HG03460 (cell line): ENCODE measurements at regions not wholly inside any gene's neighbourhood (a gene's known extent, or its start where the extent isn't known, plus 50 kb on each side); places are given as distances from the start of the nearest gene placed in this dataset.

ENCODE experiments used
- ATAC-seq: cut with Tn5 transposase; IDR thresholded peaks from one replicate; pipeline ENCODE4 v1.9.1; 2021; ENCODE audit not compliant: unreplicated experiment

DNA sequence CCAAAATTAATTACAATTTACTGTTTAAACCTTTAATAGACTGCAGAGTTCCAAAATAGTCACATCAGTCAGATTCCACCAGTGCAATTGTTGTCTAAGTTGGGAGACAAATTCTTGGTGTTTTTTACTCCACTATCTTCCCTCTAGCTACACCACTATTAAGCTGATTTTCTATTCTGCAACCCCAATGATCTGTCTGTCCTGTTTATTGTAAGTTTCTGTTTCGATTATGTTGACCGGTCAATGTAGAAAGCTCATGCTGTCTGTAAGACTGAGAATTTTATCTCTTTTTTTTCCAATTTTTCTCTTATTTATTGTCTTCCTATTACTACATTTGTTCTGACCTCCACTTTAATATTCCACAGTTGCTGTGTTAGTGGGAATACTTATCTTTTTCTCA is 557.5 kb downstream of the SH2D4B start:
- ATAC-seq = no peak

DNA sequence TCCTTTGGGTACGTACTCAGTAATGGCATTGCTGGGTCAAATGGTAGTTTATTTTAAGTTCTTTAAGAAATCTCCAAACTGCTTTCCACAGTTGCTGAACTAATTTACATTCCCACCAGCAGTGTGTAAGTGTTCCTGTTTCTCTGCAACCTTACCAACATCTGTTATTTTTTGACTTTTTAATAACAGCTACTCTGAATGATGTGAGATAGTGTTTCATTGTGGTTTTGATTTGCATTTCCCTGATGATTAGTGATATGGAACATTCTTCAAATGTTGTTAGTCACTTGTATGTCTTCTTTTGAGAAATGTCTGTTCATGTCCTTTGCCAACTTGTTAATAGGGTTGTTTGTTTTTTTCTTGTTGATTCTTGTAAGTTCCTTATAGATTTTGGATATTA is 558.9 kb downstream of the SH2D4B start:
- no peak for ATAC-seq

DNA sequence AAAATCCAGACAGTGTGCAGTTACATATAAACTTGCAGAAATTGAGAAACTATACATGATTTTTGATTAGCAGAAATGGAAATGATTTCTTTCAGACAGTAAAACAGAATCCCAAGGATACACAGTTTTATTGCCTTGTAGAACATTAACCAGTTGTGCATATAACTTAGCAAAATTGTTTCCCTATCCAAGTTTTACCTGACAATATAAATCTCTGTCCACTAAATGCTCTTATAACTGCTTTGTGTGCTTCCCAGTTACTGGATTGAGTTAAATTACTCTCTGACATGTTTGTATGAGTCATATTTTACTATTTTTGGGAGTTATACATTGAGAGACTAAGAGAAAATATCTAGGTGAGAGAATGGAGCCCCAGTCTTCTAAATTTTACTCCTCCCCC is 563.4 kb downstream of the SH2D4B start:
- no peak for ATAC-seq

DNA sequence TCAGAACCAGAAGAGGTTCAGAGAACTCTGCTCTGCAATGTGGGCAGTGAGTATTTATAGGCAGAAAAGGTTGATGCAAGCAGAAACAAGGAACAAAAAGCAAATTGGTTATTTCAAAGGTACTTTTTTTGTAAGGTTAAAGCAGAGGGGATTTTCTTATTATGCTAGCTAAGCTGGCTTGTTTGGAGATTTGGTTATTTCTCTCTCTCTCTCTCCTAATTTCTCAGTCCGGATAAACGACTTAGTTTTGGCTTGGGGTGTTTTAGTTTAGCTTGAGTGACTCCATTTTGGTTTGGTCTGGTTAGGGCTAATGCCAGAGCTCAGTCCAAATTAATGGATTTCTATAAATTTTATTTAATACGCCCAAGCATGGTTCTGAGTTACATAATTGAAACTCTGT is 566.8 kb downstream of the SH2D4B start:
- ATAC-seq = no peak

DNA sequence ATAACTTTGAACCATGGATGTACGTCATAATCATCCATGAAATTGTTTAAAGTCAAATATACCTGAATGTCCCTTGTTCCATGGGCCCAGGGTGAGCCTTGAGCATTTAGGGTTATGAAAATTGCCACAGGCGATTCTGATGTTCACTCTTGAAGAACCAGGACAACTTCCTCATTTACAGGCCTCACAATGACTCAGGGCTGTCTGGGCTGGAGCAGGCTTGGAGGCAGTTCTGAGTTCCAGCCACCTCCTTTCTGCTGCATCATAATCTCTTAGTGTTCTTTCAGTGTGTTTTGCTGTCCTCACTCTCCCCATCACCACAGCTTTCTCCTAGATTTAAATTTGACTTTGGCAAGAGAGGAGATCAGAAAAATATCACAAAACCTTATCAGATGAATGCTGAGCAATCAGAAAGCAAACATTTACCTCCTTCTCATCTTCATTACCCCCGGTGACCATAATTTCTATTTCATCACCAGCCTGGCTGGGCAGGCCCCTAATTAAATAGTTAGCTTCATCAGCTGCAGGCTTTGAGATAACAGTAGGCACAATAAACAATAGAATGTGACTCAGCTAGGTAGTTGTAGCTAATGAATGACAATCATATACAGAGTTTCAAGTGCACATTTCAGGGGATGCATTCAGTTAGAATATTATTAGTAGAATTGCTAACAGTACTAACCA is 571.0 kb downstream of the SH2D4B start:
- peak; percentile 80 for ATAC-seq

DNA sequence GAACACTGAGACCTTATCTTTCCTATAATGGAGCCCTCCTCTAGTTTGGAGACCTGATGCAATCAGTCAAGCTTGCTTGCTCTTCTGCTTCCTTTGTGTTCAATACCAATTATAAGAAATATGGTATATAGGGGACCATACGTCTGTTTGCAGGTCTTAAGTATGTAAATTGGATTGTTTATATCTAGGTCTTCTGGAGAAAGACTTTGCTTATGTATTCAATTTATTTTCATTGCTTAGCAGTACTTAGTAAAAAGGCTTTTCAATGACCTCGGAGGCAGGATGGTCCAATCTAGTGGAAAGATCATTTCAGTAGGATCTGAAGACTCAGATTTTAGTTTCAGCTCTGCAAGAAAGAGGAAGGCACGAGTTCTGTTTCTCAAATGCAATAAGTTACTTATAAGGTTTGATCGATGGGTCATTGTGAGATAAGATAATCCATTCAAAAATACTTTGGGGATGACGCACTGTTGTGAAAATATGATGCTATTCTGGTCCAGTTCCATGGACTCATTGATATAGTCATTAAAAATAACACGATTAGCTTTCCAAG is 571.6 kb downstream of the SH2D4B start:
- ATAC-seq = no peak

DNA sequence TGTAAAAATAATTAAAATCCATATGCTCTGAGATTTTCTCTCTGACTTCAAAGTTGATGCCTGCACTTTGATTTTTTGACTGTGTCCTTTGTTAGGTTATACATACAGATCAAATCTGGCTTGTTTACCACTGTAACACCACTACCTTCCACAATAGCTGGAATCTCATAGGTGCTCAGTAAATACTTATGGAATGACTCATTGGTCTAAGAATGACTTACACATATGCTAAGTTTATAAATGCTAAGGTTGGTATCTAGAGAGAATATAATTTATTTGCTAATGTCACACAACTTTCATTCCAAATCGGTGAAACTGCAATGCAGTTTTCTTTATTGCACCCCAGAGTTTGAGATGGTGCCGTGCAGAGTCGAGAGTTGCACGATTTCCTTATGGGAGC is 578.5 kb downstream of the SH2D4B start:
- ATAC-seq = no peak

DNA sequence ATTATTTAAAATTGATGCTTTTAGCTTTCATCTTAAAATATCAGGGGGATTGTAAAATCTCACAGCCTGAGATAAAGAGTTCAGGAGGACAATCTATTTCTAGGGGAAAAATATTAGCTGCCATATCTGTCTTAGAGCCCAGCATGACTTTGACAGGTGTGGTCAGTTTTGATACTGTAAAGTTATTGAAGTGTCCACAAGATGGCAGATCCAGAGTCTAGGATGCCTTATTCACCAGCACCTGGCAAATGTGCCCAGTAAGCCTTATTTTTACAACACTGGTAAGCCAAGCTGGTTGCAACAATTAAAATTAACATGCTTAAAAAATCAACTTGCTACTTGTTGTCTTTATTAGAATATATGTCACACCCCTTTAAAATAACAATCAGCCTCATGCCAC is 579.3 kb downstream of the SH2D4B start:
- ATAC-seq = no peak

DNA sequence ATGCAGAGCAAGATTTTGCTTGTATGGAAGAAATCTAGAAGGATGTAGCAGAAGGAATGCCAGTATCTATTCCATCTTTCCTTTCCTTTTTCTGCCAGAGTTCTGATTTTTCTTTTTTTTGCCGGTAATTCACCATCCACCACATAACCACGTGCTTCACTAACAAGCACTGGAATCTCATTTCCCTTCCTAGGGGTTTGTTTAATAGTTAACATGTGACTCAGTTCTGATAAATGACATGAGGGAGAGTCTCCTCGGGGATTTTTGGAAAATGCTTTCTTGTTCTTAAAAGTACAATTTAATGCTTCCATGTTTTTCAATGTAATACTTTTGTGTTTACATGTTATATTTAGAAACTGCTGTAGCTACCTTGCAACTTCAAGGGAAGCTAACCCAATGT is 590.2 kb downstream of the SH2D4B start:
- no peak for ATAC-seq

DNA sequence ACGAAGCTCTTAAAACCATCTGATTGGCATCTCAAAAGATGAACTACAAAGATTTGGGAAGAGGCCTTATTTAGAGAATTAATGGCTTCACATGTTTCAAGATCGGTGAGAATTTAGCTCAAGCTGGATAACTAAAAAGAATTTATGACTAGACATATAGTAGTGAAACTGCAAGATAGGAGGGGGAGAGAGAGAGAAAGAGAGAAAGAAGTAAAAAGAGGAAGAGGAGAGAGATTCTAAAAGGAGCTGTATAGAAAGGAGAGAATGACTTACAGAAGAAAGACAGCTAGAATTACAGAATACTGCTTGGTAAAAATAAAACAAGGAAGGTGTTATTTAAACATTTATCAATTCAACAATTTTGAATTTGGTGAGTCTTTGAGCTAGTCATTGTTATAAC is 592.3 kb downstream of the SH2D4B start:
- ATAC-seq = no peak

DNA sequence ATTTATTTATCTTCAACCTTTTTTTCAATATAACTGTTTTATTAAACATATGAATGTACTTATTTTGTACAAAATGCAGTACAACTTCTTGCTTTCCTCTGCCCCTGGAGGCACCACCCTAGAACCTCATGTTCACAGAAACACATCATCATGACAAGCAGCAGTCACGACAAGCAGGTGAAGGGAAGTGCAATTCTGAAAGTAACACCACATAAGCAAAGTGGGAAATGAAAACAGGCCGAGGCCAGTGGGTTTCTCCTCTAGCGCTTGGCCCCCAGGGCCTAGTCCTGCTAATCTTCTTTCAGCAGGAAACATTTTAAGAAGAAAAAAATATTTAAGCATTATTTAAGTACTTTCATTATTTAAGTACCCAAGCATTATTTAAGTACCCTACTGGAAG is 598.1 kb downstream of the SH2D4B start:
- ATAC-seq = peak; percentile 82

DNA sequence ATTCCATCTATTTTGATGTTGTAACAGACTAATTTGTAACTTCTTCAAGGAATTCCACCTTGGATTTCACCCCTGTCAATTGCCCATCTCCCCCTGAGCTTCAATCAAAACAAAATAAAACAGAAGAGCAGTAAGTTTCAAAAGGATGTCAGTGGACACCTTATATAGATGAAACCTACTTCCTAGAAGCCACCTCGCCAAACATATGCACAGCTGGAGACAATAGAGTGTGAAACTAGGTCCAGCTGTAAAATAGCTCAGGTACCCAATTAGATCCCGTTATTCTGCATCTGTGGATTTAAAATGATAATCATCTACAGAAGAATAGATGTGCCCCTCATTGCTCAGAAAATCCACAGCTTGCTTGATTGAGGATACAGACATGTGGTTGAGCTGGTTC is 598.6 kb downstream of the SH2D4B start:
- ATAC-seq = peak; percentile 31

DNA sequence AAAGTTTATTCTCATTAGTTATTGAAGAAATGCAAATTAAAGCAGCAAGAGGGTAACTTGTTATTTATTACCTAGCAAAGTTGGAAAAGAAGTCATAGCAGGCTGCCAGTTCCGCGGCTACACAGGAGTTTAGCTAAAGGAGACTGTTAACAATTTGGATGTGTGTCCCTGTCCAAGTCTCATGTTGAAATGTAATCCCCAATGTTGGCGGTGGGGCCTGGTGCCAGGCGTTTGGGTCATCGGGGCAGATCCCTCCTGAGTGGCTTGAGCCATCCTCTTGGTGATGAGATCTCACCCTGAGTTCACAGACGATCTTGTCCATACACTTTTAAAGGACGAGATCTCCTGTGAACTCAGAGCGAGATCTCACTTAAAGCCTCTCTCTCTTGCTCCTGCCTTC is 608.3 kb downstream of the SH2D4B start:
- no peak for ATAC-seq

DNA sequence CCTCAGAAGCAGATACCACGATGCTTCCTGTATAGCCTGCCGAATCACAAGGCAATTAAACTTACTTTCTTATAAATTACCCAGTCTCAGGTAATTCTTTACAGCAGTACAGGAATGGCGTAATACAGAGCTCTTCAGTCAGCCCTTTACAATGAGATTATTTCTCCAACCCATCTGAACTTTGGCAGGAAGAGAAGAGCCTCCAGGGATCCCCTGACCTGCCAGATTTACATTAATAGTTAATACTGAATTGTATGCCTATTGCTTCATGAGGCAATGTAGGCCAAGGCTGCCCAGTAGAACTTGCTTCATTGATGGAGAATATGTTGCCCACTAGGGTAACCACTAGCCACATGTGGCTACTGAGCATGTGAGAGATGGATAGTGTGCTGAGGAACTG is 608.7 kb downstream of the SH2D4B start:
- ATAC-seq = no peak

DNA sequence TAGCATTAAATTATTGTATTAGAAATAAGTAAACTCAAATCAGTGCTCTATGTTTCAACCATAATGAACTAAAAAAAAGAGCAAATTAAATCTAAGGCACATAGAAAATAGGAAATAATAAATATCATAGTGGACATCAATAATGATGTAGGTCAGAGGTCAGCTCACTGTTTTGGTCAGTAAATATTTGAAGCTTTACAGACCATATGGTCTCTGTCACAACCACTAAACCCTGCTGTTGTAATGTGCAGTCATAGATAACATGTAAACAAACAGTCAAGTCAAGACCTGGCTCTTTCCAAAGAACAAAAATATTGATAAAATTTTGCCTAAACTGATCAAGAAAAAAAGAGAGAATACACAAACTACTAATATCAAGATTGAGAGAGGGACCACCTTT is 615.0 kb downstream of the SH2D4B start:
- ATAC-seq = no peak

DNA sequence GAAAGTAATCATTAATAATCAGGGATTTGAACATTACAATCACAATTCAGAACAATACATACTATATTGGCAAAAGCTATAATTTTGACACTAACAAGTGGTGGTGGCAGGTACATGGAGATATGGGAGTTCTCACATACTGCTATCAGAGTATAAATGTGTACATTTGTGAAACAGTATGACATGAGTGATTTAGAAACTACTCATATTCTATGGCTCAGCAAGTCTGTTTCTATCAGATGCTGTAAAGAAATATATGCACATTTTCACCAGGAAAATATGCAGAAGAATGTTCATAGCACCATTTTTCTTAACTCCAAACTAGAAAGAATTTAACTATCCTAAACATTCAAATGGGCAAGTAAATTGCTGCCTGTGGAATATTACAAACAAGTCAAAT is 620.0 kb downstream of the SH2D4B start:
- no peak for ATAC-seq

DNA sequence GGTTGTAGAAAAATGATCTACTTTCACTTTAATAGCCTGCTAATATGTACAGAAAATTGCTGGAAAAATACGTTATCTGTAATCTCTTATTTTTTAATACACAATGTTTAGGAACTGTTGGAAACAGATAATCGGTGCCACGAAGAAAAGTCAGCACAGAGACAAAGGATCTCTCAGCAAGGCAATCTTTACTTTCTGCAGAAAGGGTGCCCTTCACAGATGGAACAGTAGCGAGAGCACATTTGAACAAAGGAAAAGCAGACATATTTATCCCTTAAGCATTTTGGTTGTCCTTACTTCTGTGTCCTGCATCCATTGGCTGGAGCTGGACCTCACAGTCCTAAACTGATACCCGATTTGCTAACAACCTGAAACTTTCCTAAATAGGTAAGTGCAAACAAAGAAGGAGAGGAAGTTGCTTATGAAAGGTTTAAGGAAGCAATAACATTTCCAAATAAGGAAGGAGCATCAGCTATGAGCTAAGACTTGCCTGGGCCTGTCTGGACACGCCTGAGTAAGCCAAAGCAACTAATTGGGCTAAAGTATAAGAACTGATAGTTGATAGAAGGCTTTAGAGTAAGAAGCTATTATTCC is 640.0 kb downstream of the SH2D4B start:
- no peak for ATAC-seq

DNA sequence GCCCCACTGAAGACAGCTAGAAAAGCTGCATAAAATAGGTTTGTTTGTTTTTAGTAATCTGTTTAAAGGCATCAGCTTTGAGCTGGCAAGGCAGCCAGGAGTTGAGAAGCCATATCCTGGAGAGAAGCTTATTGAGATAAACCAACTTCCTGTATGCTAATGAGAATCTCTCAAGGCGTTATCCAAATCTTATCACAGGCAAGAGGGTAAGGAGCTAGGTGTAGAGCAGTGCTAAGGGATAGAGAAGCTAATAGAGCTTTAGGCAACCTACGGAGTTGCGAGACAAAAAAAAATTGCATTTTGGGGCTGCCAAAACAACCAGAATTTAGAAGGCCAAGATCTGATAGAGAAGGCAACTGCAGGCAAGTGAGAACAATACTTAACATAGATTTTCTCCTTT is 641.6 kb downstream of the SH2D4B start:
- ATAC-seq = no peak

DNA sequence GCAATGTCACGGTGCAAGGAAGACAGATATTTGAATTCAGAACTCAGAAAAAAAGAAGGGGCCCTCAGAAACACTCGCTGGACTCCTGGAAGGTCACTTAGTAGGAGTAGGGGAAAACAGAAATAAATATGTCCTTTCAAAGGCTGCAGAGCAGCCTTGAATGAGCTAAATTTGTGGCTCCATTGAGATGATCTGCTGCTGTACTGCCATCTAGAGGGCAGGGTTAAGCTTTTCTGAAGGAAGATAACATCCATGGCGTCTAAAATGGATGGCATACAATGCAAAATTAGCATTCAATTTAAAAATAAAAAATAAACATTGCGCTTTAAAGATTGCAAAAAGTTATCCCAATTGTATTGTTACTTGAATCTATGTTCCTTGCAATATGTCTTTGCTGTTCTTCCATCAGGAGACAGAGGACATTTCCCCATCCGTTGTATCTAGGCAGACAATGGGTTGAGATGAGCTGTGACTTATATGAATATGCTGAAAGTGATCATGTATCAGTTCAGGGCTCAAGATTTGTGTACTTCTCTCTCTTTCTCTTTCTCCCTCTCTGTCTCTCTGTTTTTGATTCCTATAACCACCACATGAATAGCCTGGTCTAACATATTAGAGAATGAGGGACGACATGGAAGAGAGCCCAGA is 642.2 kb downstream of the SH2D4B start:
- no peak for ATAC-seq

DNA sequence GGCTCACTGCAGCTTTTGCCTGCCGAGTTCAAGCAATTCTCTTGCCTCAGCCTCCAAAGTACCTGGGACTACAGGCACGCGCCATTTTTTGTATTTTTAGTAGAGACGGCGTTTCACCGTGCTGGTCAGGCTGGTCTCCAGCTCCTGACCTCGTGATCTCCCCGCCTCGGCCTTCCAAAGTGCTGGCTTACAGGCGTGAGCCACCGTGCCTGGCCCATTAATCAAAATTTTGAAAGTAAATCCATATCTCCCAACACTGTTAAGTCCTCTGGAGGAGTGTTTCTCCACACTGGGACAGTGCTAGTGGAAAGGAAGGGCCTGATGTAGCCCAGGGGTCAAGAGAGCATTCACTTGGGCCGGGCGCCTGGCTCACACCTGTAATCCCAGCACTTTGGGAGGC is 644.6 kb downstream of the SH2D4B start:
- no peak for ATAC-seq

DNA sequence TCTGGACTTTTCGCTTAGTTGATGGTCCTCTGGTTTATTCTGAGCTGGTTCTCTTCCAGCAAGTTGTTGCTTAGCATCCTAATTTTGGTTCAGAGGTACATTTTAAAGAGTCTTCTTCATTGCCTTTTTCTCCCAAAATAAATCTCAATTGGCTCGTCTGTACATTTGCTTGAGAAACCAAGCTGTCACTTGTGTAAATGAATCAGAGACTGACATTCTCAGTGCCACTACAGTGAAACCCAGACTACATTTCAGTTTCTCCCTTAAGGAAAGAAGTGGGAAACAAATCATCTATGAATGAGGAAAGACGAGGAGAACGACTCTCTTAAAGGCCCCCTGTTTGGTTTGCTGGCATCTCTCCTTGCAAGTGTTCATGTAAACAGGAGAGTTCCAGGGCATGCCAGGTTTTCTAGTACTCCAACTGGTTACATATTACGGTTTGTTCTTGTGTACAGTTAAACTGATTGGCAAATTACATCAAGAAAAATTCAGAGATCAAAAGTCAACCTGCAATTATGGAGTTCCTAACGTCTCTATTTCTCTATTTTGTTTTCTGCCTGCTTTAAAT is 654.6 kb downstream of the SH2D4B start:
- no peak for ATAC-seq

DNA sequence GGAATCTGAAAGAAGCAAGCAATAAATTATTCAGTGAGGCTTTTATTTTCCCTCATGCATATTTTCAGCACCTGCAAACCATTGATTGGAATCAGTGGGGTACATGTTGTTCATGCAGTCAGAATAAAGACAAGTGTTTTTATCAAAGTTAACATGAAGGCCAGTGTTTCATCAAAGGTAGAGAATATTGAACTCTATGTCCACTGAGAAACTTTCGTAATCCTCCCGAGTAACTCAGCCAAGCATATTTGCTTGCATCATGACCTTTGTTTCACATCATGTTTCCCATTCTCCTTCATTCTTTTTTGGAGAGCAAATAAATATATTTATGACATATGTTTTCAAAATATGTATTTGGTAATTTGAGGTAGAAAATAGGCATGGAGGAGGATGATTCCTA is 663.1 kb downstream of the SH2D4B start:
- ATAC-seq = no peak
